MCF 10A (cell line): ENCODE measurements at regions not wholly inside any gene's neighbourhood (a gene's known extent, or its start where the extent isn't known, plus 50 kb on each side); places are given as distances from the start of the nearest gene placed in this dataset.

Source experiments
- BruUV-seq: library from RNA; stranded (reverse); fragments of 400-500 nt; replicated peaks from 2 replicates; lab custom pipeline; 2021; lab: Mats Ljungman, UMichigan
- CTCF ChIA-PET: fragments of 300-600 bp; sonication (Branson Sonifier 250); formaldehyde crosslinking; extraction: SDS; loops from one replicate; lab custom pipeline; 2021; ENCODE audit warnings: antibody characterized with exemption, inconsistent platforms; lab: Yijun Ruan, JAX
- POLR2A ChIA-PET: fragments of 300-600, 350-650 bp; sonication (Branson Sonifier 250); formaldehyde crosslinking; extraction: SDS; loops from one replicate; lab custom pipeline; 2020; ENCODE audit warnings: antibody characterized with exemption, inconsistent platforms; lab: Yijun Ruan, JAX
- DNase-seq: peaks from one replicate; pipeline ENCODE4 v3.0.0-alpha.2; 2018; ENCODE audit not compliant: unreplicated experiment
- H3K27ac Mint-ChIP-seq: one replicate; pipeline ENCODE4 v1.8.0; 2022; ENCODE audit warnings: mild to moderate bottlenecking, low read depth, mixed read lengths; ENCODE audit not compliant: unreplicated experiment
- H3K27me3 Mint-ChIP-seq: one replicate; pipeline ENCODE4 v1.8.0; 2022; ENCODE audit warnings: mixed read lengths; ENCODE audit not compliant: insufficient read depth, unreplicated experiment
- H3K36me3 Mint-ChIP-seq: one replicate; pipeline ENCODE4 v1.8.0; 2022; ENCODE audit warnings: mild to moderate bottlenecking, moderate library complexity, mixed read lengths; ENCODE audit not compliant: insufficient read depth, unreplicated experiment
- H3K4me1 Mint-ChIP-seq: one replicate; pipeline ENCODE4 v1.8.0; 2022; ENCODE audit warnings: mixed read lengths; ENCODE audit not compliant: insufficient read depth, unreplicated experiment
- H3K4me3 Mint-ChIP-seq: one replicate; pipeline ENCODE4 v1.8.0; 2022; ENCODE audit warnings: mild to moderate bottlenecking, moderate library complexity, mixed read lengths; ENCODE audit not compliant: unreplicated experiment
- H3K9me3 Mint-ChIP-seq: one replicate; pipeline ENCODE4 v1.8.0; 2022; ENCODE audit warnings: mixed read lengths; ENCODE audit not compliant: unreplicated experiment
- intact Hi-C: fragments of 100-400 bp; cut with micrococcal nuclease; formaldehyde crosslinking; loops from 2 replicates; pipeline ENCODE4 v1.14.1; 2022
- TF ChIP-seq, protein P1 (sequence below): fragments of 200-600 bp; IDR thresholded peaks from one replicate; pipeline ENCODE4 v1.8.0; 2022; ENCODE audit warnings: antibody characterized with exemption, mild to moderate bottlenecking; ENCODE audit not compliant: unreplicated experiment

GRCh38 chr3:18099611-18100010, 325.5 kb downstream of the SATB1 start:
- H3K36me3 Mint-ChIP-seq = no peaks in the 10 kb centered on the region
- intact Hi-C loops = no loop called here
- ChIA-PET CTCF (no interaction called here), POLR2A (no interaction called here)
- BruUV-seq = no TSS peak
- no peaks in the 10 kb centered on the region for H3K27me3 Mint-ChIP-seq
- TF ChIP-seq, protein P1, sequence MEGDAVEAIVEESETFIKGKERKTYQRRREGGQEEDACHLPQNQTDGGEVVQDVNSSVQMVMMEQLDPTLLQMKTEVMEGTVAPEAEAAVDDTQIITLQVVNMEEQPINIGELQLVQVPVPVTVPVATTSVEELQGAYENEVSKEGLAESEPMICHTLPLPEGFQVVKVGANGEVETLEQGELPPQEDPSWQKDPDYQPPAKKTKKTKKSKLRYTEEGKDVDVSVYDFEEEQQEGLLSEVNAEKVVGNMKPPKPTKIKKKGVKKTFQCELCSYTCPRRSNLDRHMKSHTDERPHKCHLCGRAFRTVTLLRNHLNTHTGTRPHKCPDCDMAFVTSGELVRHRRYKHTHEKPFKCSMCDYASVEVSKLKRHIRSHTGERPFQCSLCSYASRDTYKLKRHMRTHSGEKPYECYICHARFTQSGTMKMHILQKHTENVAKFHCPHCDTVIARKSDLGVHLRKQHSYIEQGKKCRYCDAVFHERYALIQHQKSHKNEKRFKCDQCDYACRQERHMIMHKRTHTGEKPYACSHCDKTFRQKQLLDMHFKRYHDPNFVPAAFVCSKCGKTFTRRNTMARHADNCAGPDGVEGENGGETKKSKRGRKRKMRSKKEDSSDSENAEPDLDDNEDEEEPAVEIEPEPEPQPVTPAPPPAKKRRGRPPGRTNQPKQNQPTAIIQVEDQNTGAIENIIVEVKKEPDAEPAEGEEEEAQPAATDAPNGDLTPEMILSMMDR = no peak
- H3K4me1 Mint-ChIP-seq = peaks cover 18% of the 10 kb centered on the region
- no peak for DNase-seq
- peak overlapping the region; percentile 72 for H3K27ac Mint-ChIP-seq
- peaks cover 1% of the 10 kb centered on the region for H3K9me3 Mint-ChIP-seq
- H3K4me3 Mint-ChIP-seq = no peak overlapping the region

GRCh38 chr3:18098960-18099587, 326.1 kb downstream of the SATB1 start:
- peak overlapping the region; percentile 72 for H3K27ac Mint-ChIP-seq
- intact Hi-C loops = no loop called here
- BruUV-seq = no TSS peak
- peaks cover 18% of the 10 kb centered on the region for H3K4me1 Mint-ChIP-seq
- H3K36me3 Mint-ChIP-seq = no peaks in the 10 kb centered on the region
- TF ChIP-seq, protein P1 = no peak
- H3K4me3 Mint-ChIP-seq = no peak overlapping the region
- ChIA-PET CTCF (no interaction called here), POLR2A (interaction anchor here (1.1 kb wide), 1 partner anchor 47 kb away, joined by 5 read pairs; no protein-coding TSS in a partner anchor)
- peak; percentile 95 for DNase-seq
- H3K9me3 Mint-ChIP-seq = peaks cover 6% of the 10 kb centered on the region
- H3K27me3 Mint-ChIP-seq = no peaks in the 10 kb centered on the region

- Mint-ChIP-seq H3K27ac (no peak overlapping the region), H3K4me3 (no peak overlapping the region), H3K9me3 (peaks cover 7% of the 10 kb centered on the region), H3K36me3 (no peaks in the 10 kb centered on the region), H3K4me1 (peaks cover 18% of the 10 kb centered on the region), H3K27me3 (no peaks in the 10 kb centered on the region)
- POLR2A ChIA-PET = no interaction called here
- CTCF ChIA-PET = no interaction called here
- intact Hi-C loops = no loop called here
- TF ChIP-seq, protein P1 = no peak
- no peak for DNase-seq
- no TSS peak for BruUV-seq
Measured at GRCh38 chr3:18097989-18098388, 327.1 kb downstream of the SATB1 start.

GRCh38 chr3:18097473-18097872, 327.7 kb downstream of the SATB1 start:
- Mint-ChIP-seq H3K9me3 (peaks cover 7% of the 10 kb centered on the region), H3K27me3 (no peaks in the 10 kb centered on the region), H3K36me3 (no peaks in the 10 kb centered on the region), H3K27ac (no peak overlapping the region), H3K4me3 (no peak overlapping the region), H3K4me1 (peaks cover 23% of the 10 kb centered on the region)
- POLR2A ChIA-PET = no interaction called here
- intact Hi-C loops = no loop called here
- TF ChIP-seq, protein P1 = no peak
- CTCF ChIA-PET = no interaction called here
- no TSS peak for BruUV-seq
- no peak for DNase-seq
